Progenitor cell of endocrine pancreas (in vitro differentiated cells): ENCODE measurements at regions not wholly inside any gene's neighbourhood (a gene's known extent, or its start where the extent isn't known, plus 50 kb on each side); places are given as distances from the start of the nearest gene placed in this dataset.
"Not testable (repeated sequence)": the region's sequence is repeated elsewhere in the genome, so short reads cannot be mapped to it uniquely, and the experiment has no call there.

Experiments
- DNase-seq: peaks from one replicate; pipeline ENCODE4 v3.0.0; 2021; ENCODE audit warnings: low spot score; ENCODE audit not compliant: unreplicated experiment
- H3K27ac Mint-ChIP-seq: 2 replicates; pipeline ENCODE4 v1.8.0; 2021; ENCODE audit warnings: mild to moderate bottlenecking, moderate library complexity, mixed read lengths
- H3K27me3 Mint-ChIP-seq: 2 replicates; pipeline ENCODE4 v1.8.0; 2021; ENCODE audit warnings: mixed read lengths
- H3K36me3 Mint-ChIP-seq: 2 replicates; pipeline ENCODE4 v1.8.0; 2022; ENCODE audit warnings: mixed read lengths; ENCODE audit not compliant: insufficient read depth
- H3K4me1 Mint-ChIP-seq: 2 replicates; pipeline ENCODE4 v1.8.0; 2021; ENCODE audit warnings: low read depth, mixed read lengths
- H3K4me3 Mint-ChIP-seq: 2 replicates; pipeline ENCODE4 v1.8.0; 2021; ENCODE audit warnings: low read depth, mild to moderate bottlenecking, moderate library complexity, mixed read lengths
- H3K9me3 Mint-ChIP-seq: 2 replicates; pipeline ENCODE4 v1.8.0; 2021; ENCODE audit warnings: low read depth, mixed read lengths
- CTCF ChIP-seq: fragments of 200-600 bp; sonication (generic); IDR thresholded peaks from one replicate; pipeline ENCODE4 v1.5.0; 2021; ENCODE audit warnings: antibody characterized with exemption, mild to moderate bottlenecking; ENCODE audit not compliant: unreplicated experiment

GRCh38 chr9:82436475-82436874 is 447.9 kb downstream of the SPATA31D1 start:
- H3K4me1 Mint-ChIP-seq, result no peaks in the 10 kb centered on the region
- H3K9me3 Mint-ChIP-seq, result peaks cover 22% of the 10 kb centered on the region
- DNase-seq, result no peak
- no peak for TF ChIP-seq CTCF
- no peaks in the 10 kb centered on the region for H3K36me3 Mint-ChIP-seq
- no peak overlapping the region for H3K27ac Mint-ChIP-seq
- no peaks in the 10 kb centered on the region for H3K27me3 Mint-ChIP-seq
- H3K4me3 Mint-ChIP-seq, result no peak overlapping the region

GRCh38 chr9:82437183-82437582 is 448.6 kb downstream of the SPATA31D1 start:
- not testable (repeated sequence) for H3K4me3 Mint-ChIP-seq, H3K36me3 Mint-ChIP-seq, H3K27me3 Mint-ChIP-seq, DNase-seq, H3K4me1 Mint-ChIP-seq
- Mint-ChIP-seq H3K27ac (peak overlapping the region; percentile 64), H3K9me3 (peaks cover 22% of the 10 kb centered on the region)

- Mint-ChIP-seq H3K4me3 (no peak overlapping the region), H3K9me3 (peaks cover 22% of the 10 kb centered on the region), H3K27me3 (no peaks in the 10 kb centered on the region), H3K36me3 (no peaks in the 10 kb centered on the region), H3K27ac (no peak overlapping the region), H3K4me1 (no peaks in the 10 kb centered on the region)
- no peak for TF ChIP-seq CTCF
- DNase-seq, result no peak
These were observed 450.0 kb downstream of the SPATA31D1 start for GRCh38 chr9:82438581-82438980.

GRCh38 chr9:82443312-82443711 is 454.7 kb downstream of the SPATA31D1 start:
- TF ChIP-seq CTCF, result no peak
- Mint-ChIP-seq H3K4me1 (no peaks in the 10 kb centered on the region), H3K27me3 (no peaks in the 10 kb centered on the region), H3K9me3 (peaks cover 22% of the 10 kb centered on the region), H3K36me3 (no peaks in the 10 kb centered on the region), H3K4me3 (no peak overlapping the region), H3K27ac (no peak overlapping the region)
- DNase-seq, result no peak

GRCh38 chr9:82445556-82445955 is 457.0 kb downstream of the SPATA31D1 start:
- H3K4me3 Mint-ChIP-seq, result no peak overlapping the region
- no peak for DNase-seq
- H3K27ac Mint-ChIP-seq, result no peak overlapping the region
- no peaks in the 10 kb centered on the region for H3K36me3 Mint-ChIP-seq
- TF ChIP-seq CTCF, result no peak
- H3K27me3 Mint-ChIP-seq, result no peaks in the 10 kb centered on the region
- H3K4me1 Mint-ChIP-seq, result no peaks in the 10 kb centered on the region
- peaks cover 13% of the 10 kb centered on the region for H3K9me3 Mint-ChIP-seq

- Mint-ChIP-seq H3K4me3 (no peak overlapping the region), H3K27me3 (no peaks in the 10 kb centered on the region), H3K9me3 (peaks cover 20% of the 10 kb centered on the region), H3K36me3 (no peaks in the 10 kb centered on the region), H3K4me1 (no peaks in the 10 kb centered on the region), H3K27ac (no peak overlapping the region)
- TF ChIP-seq CTCF, result no peak
- DNase-seq, result no peak
These were observed 458.8 kb downstream of the SPATA31D1 start for GRCh38 chr9:82447343-82447742.
